A673 (cell line): ENCODE measurements at regions not wholly inside any gene's neighbourhood (a gene's known extent, or its start where the extent isn't known, plus 50 kb on each side); places are given as distances from the start of the nearest gene placed in this dataset.

Source experiments
- BruUV-seq: library from RNA; stranded (reverse); fragments of 400-500 nt; replicated peaks from 2 replicates; lab custom pipeline; 2021; lab: Mats Ljungman, UMichigan
- CTCF ChIA-PET: fragments of 300-600 bp; sonication (Branson Sonifier 250); formaldehyde crosslinking; loops from one replicate; lab custom pipeline; 2022; ENCODE audit warnings: antibody characterized with exemption; lab: Charles Lee
- POLR2A ChIA-PET: fragments of 300-600 bp; sonication (Branson Sonifier 250); formaldehyde crosslinking; loops from one replicate; lab custom pipeline; 2022; ENCODE audit warnings: antibody characterized with exemption; ENCODE audit not compliant: low non-redundant PET; lab: Charles Lee
- DNase-seq: peaks from one replicate; pipeline ENCODE4 v3.0.0-alpha.2; 2015; ENCODE audit warnings: low spot score
- H3K27ac ChIP-seq: fragments of 200-600 bp; sonication (generic); 2 replicates; pipeline ENCODE4 v1.5.1; 2016; ENCODE audit warnings: mixed run types, low read depth, mild to moderate bottlenecking, mixed read lengths, antibody characterized with exemption, low read length; ENCODE audit not compliant: poor library complexity, severe bottlenecking
- H3K27me3 ChIP-seq: fragments of 200-600 bp; sonication (generic); replicated peaks from 2 replicates; pipeline ENCODE4 v1.6.1; 2017; ENCODE audit warnings: mixed run types, low read depth, mild to moderate bottlenecking, mixed read lengths, antibody characterized with exemption, low read length; ENCODE audit not compliant: insufficient read depth, poor library complexity
- H3K36me3 ChIP-seq: fragments of 200-600 bp; sonication (generic); 2 replicates; pipeline ENCODE4 v1.6.1; 2016; ENCODE audit warnings: mixed run types, mild to moderate bottlenecking, mixed read lengths, antibody characterized with exemption, low read length; ENCODE audit not compliant: insufficient read depth, poor library complexity, severe bottlenecking
- H3K4me1 ChIP-seq: fragments of 200-600 bp; sonication (generic); 2 replicates; pipeline ENCODE4 v1.6.1; 2017; ENCODE audit warnings: mixed run types, mild to moderate bottlenecking, mixed read lengths, antibody characterized with exemption, low read length; ENCODE audit not compliant: insufficient read depth, poor library complexity, severe bottlenecking
- H3K4me3 ChIP-seq: fragments of 200-600 bp; sonication (generic); 2 replicates; pipeline ENCODE4 v1.5.1; 2016; ENCODE audit warnings: low read depth, mixed run types, mild to moderate bottlenecking, mixed read lengths, low read length; ENCODE audit not compliant: poor library complexity, severe bottlenecking
- H3K9me3 ChIP-seq: fragments of 200-600 bp; sonication (generic); 2 replicates; pipeline ENCODE4 v1.6.1; 2016; ENCODE audit warnings: mixed run types, low read depth, mild to moderate bottlenecking, mixed read lengths, antibody characterized with exemption, low read length; ENCODE audit not compliant: poor library complexity, severe bottlenecking
- EZH2 ChIP-seq: fragments of 200-600 bp; sonication (generic); IDR thresholded peaks from 2 replicates; pipeline ENCODE4 v1.6.1; 2017; ENCODE audit warnings: borderline replicate concordance, low read depth, mild to moderate bottlenecking, mixed read lengths, antibody characterized with exemption, low read length; ENCODE audit not compliant: poor library complexity, severe bottlenecking
- intact Hi-C: fragments of 100-400 bp; cut with micrococcal nuclease; formaldehyde crosslinking; loops from one replicate; pipeline ENCODE4 v1.10.0; 2022; ENCODE audit not compliant: unreplicated experiment
- TF ChIP-seq, protein P1 (sequence below): fragments of 300-800, 200-600 bp; sonication (generic); conservative IDR thresholded peaks from 2 replicates; pipeline ENCODE4 v1.5.1; 2017; ENCODE audit warnings: low read depth, mild to moderate bottlenecking, antibody characterized with exemption, low read length, moderate library complexity, mixed read lengths

DNA sequence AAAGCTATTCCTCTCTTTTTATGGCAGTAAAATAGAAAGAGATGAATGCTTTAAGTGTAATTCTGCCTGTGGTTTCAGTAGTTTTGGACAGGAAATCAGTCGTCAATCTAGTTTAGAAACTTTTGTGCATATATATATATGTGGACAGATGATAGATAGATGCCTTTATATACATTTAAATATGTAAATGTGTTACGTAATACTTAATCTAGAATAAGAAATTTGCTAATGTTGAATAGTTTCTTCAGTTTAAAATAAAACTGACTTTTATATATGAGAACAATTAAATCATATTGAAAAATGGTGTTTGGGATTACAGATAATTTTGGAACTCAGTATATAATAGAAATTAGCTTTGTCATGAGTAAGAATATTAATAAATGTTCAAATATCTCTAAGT, 1165.7 kb upstream of the NCAM2 start:
- no peaks in the 10 kb centered on the region for H3K4me1 ChIP-seq

DNA sequence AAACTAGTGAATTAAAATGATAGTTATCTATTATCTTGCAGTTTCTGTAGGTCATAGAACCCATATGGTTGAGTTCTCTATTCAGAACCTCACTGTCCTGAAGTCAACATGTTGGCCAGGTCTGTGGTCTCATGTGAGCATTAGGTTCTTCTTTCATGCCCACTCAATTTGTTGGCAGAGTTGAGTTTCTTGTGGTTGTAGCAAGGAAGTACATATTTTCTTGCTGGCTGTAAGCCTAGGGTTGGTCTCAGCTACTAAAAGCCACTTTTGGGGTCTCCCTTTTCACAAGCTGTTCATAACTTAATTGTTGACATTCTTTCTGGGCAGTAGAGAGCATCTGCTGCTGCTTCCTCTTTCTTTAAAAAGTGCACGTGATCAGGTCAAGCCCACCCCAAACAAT, 1165.1 kb upstream of the NCAM2 start:
- CTCF ChIA-PET = no interaction called here
- Histone ChIP-seq H3K36me3 (no peaks in the 10 kb centered on the region), H3K27me3 (no peaks in the 10 kb centered on the region), H3K27ac (no peak overlapping the region), H3K4me1 (no peaks in the 10 kb centered on the region), H3K4me3 (no peak overlapping the region), H3K9me3 (peaks cover 55% of the 10 kb centered on the region)
- TF ChIP-seq, protein P1, sequence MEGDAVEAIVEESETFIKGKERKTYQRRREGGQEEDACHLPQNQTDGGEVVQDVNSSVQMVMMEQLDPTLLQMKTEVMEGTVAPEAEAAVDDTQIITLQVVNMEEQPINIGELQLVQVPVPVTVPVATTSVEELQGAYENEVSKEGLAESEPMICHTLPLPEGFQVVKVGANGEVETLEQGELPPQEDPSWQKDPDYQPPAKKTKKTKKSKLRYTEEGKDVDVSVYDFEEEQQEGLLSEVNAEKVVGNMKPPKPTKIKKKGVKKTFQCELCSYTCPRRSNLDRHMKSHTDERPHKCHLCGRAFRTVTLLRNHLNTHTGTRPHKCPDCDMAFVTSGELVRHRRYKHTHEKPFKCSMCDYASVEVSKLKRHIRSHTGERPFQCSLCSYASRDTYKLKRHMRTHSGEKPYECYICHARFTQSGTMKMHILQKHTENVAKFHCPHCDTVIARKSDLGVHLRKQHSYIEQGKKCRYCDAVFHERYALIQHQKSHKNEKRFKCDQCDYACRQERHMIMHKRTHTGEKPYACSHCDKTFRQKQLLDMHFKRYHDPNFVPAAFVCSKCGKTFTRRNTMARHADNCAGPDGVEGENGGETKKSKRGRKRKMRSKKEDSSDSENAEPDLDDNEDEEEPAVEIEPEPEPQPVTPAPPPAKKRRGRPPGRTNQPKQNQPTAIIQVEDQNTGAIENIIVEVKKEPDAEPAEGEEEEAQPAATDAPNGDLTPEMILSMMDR = no peak
- TF ChIP-seq EZH2 = no peak
- intact Hi-C loops = no loop called here
- POLR2A ChIA-PET = no interaction called here
- BruUV-seq = no TSS peak
- DNase-seq = no peak

More for the DNA sequence above, 1165.7 kb upstream of the NCAM2 start:
- TF ChIP-seq EZH2 = no peak
- TF ChIP-seq, protein P1 = no peak
- DNase-seq = no peak
- intact Hi-C loops = no loop called here
- CTCF ChIA-PET = no interaction called here
- Histone ChIP-seq H3K27me3 (no peaks in the 10 kb centered on the region), H3K4me3 (no peak overlapping the region), H3K9me3 (peaks cover 55% of the 10 kb centered on the region), H3K36me3 (no peaks in the 10 kb centered on the region), H3K27ac (no peak overlapping the region)
- POLR2A ChIA-PET = no interaction called here
- BruUV-seq = no TSS peak

DNA sequence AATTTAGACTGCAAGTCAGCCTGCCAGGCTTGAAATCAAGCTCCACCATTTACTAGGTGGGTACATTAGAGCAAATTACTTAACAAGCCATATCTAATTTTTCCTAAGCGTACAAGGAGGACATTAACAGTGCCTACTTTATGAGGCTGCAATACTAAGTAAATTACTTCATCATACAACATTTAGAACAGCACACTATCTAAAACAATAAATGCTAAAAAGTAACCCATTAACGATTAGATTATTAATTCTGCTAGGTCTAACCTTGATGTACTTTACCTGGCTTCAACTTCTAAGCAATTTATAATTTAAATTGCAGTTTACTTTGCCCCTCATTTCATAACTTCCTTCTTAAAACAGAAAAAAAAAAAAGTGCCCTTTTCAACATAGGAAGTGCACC, 1155.6 kb upstream of the NCAM2 start:
- Histone ChIP-seq H3K36me3 (no peaks in the 10 kb centered on the region), H3K27ac (no peak overlapping the region), H3K9me3 (peaks cover 12% of the 10 kb centered on the region), H3K4me1 (no peaks in the 10 kb centered on the region), H3K4me3 (no peak overlapping the region), H3K27me3 (no peaks in the 10 kb centered on the region)
- BruUV-seq = no TSS peak
- DNase-seq = no peak
- intact Hi-C loops = no loop called here
- ChIA-PET CTCF (no interaction called here), POLR2A (no interaction called here)
- TF ChIP-seq EZH2 = no peak
- TF ChIP-seq, protein P1 = no peak
